Trophoblast cell (in vitro differentiated cells and primary cell): ENCODE measurements at regions not wholly inside any gene's neighbourhood (a gene's known extent, or its start where the extent isn't known, plus 50 kb on each side); places are given as distances from the start of the nearest gene placed in this dataset.

ENCODE experiments used
- DNase-seq, 2 donors: peaks; one replicate each; pipeline ENCODE4 v3.0.0-alpha.2; 2016
- H2AFZ ChIP-seq: 2 replicates; pipeline ENCODE4 v1.6.1; 2013; ENCODE audit warnings: low read length, moderate library complexity, mild to moderate bottlenecking; ENCODE audit not compliant: insufficient read depth, poor library complexity
- H2AK5ac ChIP-seq: 2 replicates; pipeline ENCODE4 v1.6.1; 2013; ENCODE audit warnings: mild to moderate bottlenecking, low read length
- H2BK120ac ChIP-seq: 2 replicates; pipeline ENCODE4 v1.6.1; 2013; ENCODE audit warnings: low read length, mild to moderate bottlenecking, moderate library complexity; ENCODE audit not compliant: insufficient read depth, poor library complexity
- H2BK12ac ChIP-seq: 2 replicates; pipeline ENCODE4 v1.6.1; 2013; ENCODE audit warnings: mild to moderate bottlenecking, low read length, moderate library complexity
- H2BK5ac ChIP-seq: 2 replicates; pipeline ENCODE4 v1.6.1; 2013; ENCODE audit warnings: low read length, low read depth, moderate library complexity, mild to moderate bottlenecking; ENCODE audit not compliant: poor library complexity
- H3K14ac ChIP-seq: 2 replicates; pipeline ENCODE4 v1.6.1; 2013; ENCODE audit warnings: mild to moderate bottlenecking, low read length
- H3K18ac ChIP-seq: 2 replicates; pipeline ENCODE4 v1.6.1; 2013; ENCODE audit warnings: mild to moderate bottlenecking, low read length
- H3K23ac ChIP-seq: 2 replicates; pipeline ENCODE4 v1.6.1; 2013; ENCODE audit warnings: low read length
- H3K27ac ChIP-seq: 2 replicates; pipeline ENCODE4 v1.5.1; 2013; ENCODE audit warnings: low read depth, mild to moderate bottlenecking, inconsistent platforms, low read length, moderate library complexity
- H3K27me3 ChIP-seq: 2 replicates; pipeline ENCODE4 v1.6.1; 2013; ENCODE audit warnings: inconsistent platforms, mild to moderate bottlenecking, low read length, moderate library complexity; ENCODE audit not compliant: insufficient read depth
- H3K36me3 ChIP-seq, 2 experiments: 1 replicate in 1 of 2; 2 replicates in 1 of 2; pipeline ENCODE4 v1.6.1; 2013; ENCODE audit warnings: low read length in 2 of 2, mild to moderate bottlenecking in 2 of 2, moderate library complexity in 1 of 2; ENCODE audit not compliant: insufficient read depth in 2 of 2, control insufficient read depth in 1 of 2
- H3K4ac ChIP-seq: 2 replicates; pipeline ENCODE4 v1.6.1; 2013; ENCODE audit warnings: low read depth, mild to moderate bottlenecking, low read length, moderate library complexity
- H3K4me1 ChIP-seq, 2 experiments: 1 replicate in 1 of 2; 2 replicates in 1 of 2; pipeline ENCODE4 v1.6.1; 2013; ENCODE audit warnings: low read length in 2 of 2, mild to moderate bottlenecking in 2 of 2, moderate library complexity in 1 of 2; ENCODE audit not compliant: insufficient read depth in 2 of 2, control insufficient read depth in 1 of 2
- H3K4me2 ChIP-seq: 2 replicates; pipeline ENCODE4 v1.6.1; 2013; ENCODE audit warnings: inconsistent platforms, mild to moderate bottlenecking, low read length, moderate library complexity
- H3K4me3 ChIP-seq: 2 replicates; pipeline ENCODE4 v1.5.1; 2013; ENCODE audit warnings: mild to moderate bottlenecking, low read depth, low read length, inconsistent platforms
- H3K79me1 ChIP-seq: one replicate; pipeline ENCODE4 v1.6.1; 2013; ENCODE audit warnings: low read length
- H3K79me2 ChIP-seq: 2 replicates; pipeline ENCODE4 v1.6.1; 2013; ENCODE audit warnings: low read length, mild to moderate bottlenecking; ENCODE audit not compliant: control insufficient read depth, insufficient read depth, poor library complexity
- H3K9ac ChIP-seq: 2 replicates; pipeline ENCODE4 v1.6.1; 2013; ENCODE audit warnings: mild to moderate bottlenecking, low read length
- H3K9me3 ChIP-seq: 2 replicates; pipeline ENCODE4 v1.6.1; 2013; ENCODE audit warnings: low read depth, mild to moderate bottlenecking, control low read depth, inconsistent platforms, low read length; ENCODE audit not compliant: insufficient read depth
- H4K12ac ChIP-seq: 2 replicates; pipeline ENCODE4 v1.6.1; 2013; ENCODE audit warnings: low read depth, mild to moderate bottlenecking, low read length, moderate library complexity
- H4K8ac ChIP-seq: 2 replicates; pipeline ENCODE4 v1.6.1; 2013; ENCODE audit warnings: low read depth, mild to moderate bottlenecking, low read length, moderate library complexity
- H4K91ac ChIP-seq: one replicate; pipeline ENCODE4 v1.6.1; 2013; ENCODE audit warnings: low read depth, mild to moderate bottlenecking, low read length, moderate library complexity
- WGBS: extraction: QIAGEN DNeasy Blood & Tissue Kit; methylation state at CpG from one replicate; pipeline ENCODE4 v1.1.7; 2013; ENCODE audit warnings: missing lambda C conversion rate; ENCODE audit not compliant: insufficient read length, insufficient coverage; ENCODE audit errors: extremely low coverage; 5-methylcytosine and 5-hydroxymethylcytosine counted together

DNA sequence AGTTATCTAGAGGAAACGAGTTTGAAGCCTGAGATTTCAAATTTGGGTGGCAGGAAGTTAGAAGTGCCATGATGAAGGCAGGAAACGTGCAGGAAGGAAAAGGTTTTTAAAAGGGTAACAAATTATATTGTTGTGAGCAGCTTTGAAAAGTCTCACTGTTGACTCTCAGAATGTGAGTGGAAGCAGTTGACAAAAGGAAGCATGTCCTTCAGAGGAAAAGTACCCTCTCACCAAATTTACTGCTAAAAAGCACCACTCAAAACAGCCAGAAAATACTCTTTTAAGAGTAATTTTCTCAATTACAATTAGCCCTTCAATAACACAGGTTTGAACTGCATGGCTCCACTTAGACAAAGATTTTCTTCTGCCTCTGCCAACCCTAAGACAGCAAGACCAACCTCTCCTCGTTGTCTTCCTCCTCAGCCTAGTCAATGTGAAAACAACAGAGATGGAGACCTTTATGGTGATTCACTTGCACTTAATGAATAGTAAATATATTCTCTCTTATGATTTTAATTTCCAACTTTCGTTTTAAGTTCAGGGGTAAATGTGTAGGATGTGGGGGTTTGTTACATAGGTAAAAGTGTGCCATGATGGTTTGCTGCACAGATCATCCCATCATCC, 117.1 kb upstream of the LIPC start:
- Histone ChIP-seq H3K23ac (no peak overlapping the region), H3K79me2 (no peaks in the 10 kb centered on the region), H4K91ac (no peak overlapping the region), H3K27me3 (no peaks in the 10 kb centered on the region), H3K79me1 (no peaks in the 10 kb centered on the region), H2AFZ (no peak overlapping the region), H3K27ac (no peak overlapping the region), H3K4me3 (no peak overlapping the region), H4K8ac (no peak overlapping the region), H3K4ac (no peak overlapping the region), H3K4me1 (no peaks in the 10 kb centered on the region), H2AK5ac (no peak overlapping the region), H3K36me3 (no peaks in the 10 kb centered on the region), H3K18ac (no peak overlapping the region), H2BK12ac (no peak overlapping the region), H3K14ac (no peak overlapping the region), H3K9me3 (peaks cover 2% of the 10 kb centered on the region), H3K4me2 (no peak overlapping the region), H4K12ac (no peak overlapping the region), H2BK120ac (no peak overlapping the region), H3K9ac (no peak overlapping the region), H2BK5ac (no peak overlapping the region)
- DNase-seq: no peak
- no CpG with 5 or more reads among the region's 4 CpGs for WGBS

DNA sequence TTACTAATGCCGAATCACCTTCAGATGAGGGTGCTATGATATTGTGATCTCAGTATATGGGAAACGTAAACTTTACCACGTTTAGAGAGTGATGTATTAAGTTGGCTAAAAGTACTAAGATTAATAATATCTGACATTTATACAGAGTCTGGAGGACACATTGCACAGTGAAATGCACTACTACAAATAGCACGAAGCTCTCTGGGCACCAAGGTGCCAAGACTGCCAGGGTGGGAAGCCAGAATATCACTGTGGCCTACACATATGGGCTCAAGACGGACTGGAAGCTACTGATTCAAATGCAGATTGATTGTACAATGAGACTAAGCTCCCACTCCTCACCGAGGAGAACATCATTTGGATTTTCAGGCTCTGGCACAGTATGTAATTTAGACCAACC, 113.3 kb upstream of the LIPC start:
- H4K12ac ChIP-seq: no peak overlapping the region
- H3K79me1 ChIP-seq: no peaks in the 10 kb centered on the region
- no peak overlapping the region for H3K18ac ChIP-seq
- no peaks in the 10 kb centered on the region for H3K27me3 ChIP-seq
- no peak overlapping the region for H3K14ac ChIP-seq
- no peaks in the 10 kb centered on the region for H3K4me1 ChIP-seq
- H2BK12ac ChIP-seq: no peak overlapping the region
- H2BK5ac ChIP-seq: no peak overlapping the region
- no peak overlapping the region for H3K4me3 ChIP-seq
- peaks cover 2% of the 10 kb centered on the region for H3K9me3 ChIP-seq
- no peak for DNase-seq
- H4K91ac ChIP-seq: no peak overlapping the region
- no peak overlapping the region for H2BK120ac ChIP-seq
- no peak overlapping the region for H3K4me2 ChIP-seq
- H2AFZ ChIP-seq: no peak overlapping the region
- no peaks in the 10 kb centered on the region for H3K79me2 ChIP-seq
- H3K23ac ChIP-seq: no peak overlapping the region
- no peak overlapping the region for H3K4ac ChIP-seq
- WGBS: no CpG with 5 or more reads among the region's 6 CpGs
- H4K8ac ChIP-seq: no peak overlapping the region
- no peaks in the 10 kb centered on the region for H3K36me3 ChIP-seq
- no peak overlapping the region for H2AK5ac ChIP-seq
- no peak overlapping the region for H3K27ac ChIP-seq
- no peak overlapping the region for H3K9ac ChIP-seq

DNA sequence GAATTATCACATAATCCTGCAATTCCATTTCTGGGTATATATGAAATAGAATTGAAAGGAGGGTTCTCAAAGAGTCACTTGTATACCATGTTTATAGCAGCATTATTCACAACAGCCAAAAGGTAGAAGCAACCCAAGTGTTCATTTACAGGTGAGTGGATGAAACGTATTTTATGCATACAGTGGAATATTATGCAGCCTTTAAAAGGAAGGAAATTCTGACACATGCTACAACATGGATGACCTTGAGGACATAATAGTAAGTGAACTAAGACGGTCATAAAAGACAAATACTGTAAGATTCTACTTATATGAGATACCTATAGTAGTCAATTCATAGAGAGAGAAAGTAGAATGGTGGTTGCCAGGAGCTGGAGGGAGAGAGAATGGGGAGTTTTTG, 110.8 kb upstream of the LIPC start:
- Histone ChIP-seq H3K4me2 (no peak overlapping the region), H2BK120ac (no peak overlapping the region), H4K12ac (no peak overlapping the region), H3K4me1 (no peaks in the 10 kb centered on the region), H4K8ac (no peak overlapping the region), H3K4ac (no peak overlapping the region), H3K79me2 (no peaks in the 10 kb centered on the region), H2BK5ac (no peak overlapping the region), H3K79me1 (no peaks in the 10 kb centered on the region), H3K27ac (no peak overlapping the region), H3K23ac (no peak overlapping the region), H3K9ac (no peak overlapping the region), H3K18ac (no peak overlapping the region), H3K27me3 (no peaks in the 10 kb centered on the region), H2BK12ac (no peak overlapping the region), H2AK5ac (no peak overlapping the region), H2AFZ (no peak overlapping the region), H3K9me3 (no peaks in the 10 kb centered on the region), H3K14ac (no peak overlapping the region), H3K36me3 (no peaks in the 10 kb centered on the region), H3K4me3 (no peak overlapping the region), H4K91ac (no peak overlapping the region)
- WGBS: no CpG with 5 or more reads among the region's 2 CpGs
- no peak for DNase-seq

DNA sequence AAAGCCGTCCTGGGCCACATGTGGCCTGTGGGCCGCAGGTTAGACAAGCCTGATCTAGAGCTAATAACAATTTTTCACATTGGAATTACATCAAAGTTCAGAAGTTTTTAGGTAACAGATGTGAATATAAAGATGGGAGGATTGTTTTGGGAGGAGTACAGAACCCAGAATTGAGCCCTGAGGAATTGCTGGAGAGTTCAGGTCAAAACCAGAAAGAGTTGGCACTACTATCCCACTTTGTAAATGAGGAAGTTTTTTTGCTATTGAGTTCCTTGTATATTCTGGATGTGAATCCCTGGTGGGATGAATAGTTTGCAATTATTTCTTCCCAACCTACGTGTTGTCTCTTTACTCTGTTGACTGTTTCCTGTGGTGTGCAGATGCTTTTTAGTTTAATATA, 109.5 kb upstream of the LIPC start:
- H3K27ac ChIP-seq: no peak overlapping the region
- H3K4ac ChIP-seq: no peak overlapping the region
- H3K79me2 ChIP-seq: no peaks in the 10 kb centered on the region
- no peak overlapping the region for H2AK5ac ChIP-seq
- no peaks in the 10 kb centered on the region for H3K79me1 ChIP-seq
- DNase-seq: no peak
- H3K9me3 ChIP-seq: no peaks in the 10 kb centered on the region
- WGBS: no CpG with 5 or more reads among the region's 3 CpGs
- no peak overlapping the region for H4K8ac ChIP-seq
- H3K4me2 ChIP-seq: no peak overlapping the region
- no peak overlapping the region for H2AFZ ChIP-seq
- H2BK12ac ChIP-seq: no peak overlapping the region
- no peak overlapping the region for H2BK120ac ChIP-seq
- no peaks in the 10 kb centered on the region for H3K27me3 ChIP-seq
- no peak overlapping the region for H2BK5ac ChIP-seq
- H3K4me3 ChIP-seq: no peak overlapping the region
- no peak overlapping the region for H4K12ac ChIP-seq
- H3K23ac ChIP-seq: no peak overlapping the region
- no peaks in the 10 kb centered on the region for H3K36me3 ChIP-seq
- H3K4me1 ChIP-seq: no peaks in the 10 kb centered on the region
- H3K9ac ChIP-seq: no peak overlapping the region
- no peak overlapping the region for H3K18ac ChIP-seq
- no peak overlapping the region for H4K91ac ChIP-seq
- H3K14ac ChIP-seq: no peak overlapping the region
